PFSK-1 (cell line): ENCODE measurements at regions not wholly inside any gene's neighbourhood (a gene's known extent, or its start where the extent isn't known, plus 50 kb on each side); places are given as distances from the start of the nearest gene placed in this dataset.

Experiments used
- POLR2AphosphoS5 ChIP-seq: IDR thresholded peaks from 2 replicates; pipeline ENCODE4 v1.6.1; 2012; ENCODE audit warnings: low read depth, mild to moderate bottlenecking, control low read depth, low read length, moderate library complexity
- REST ChIP-seq, 2 experiments: IDR thresholded peaks; 2 replicates each; pipeline versions ENCODE4 v1.6.1 to v1.8.0; 2011 to 2012; ENCODE audit warnings: low read depth in 2 of 2, low read length in 2 of 2, control low read depth in 1 of 2, inconsistent platforms in 1 of 2, mild to moderate bottlenecking in 1 of 2, moderate library complexity in 1 of 2; ENCODE audit not compliant: insufficient read depth in 1 of 2
- SIN3A ChIP-seq: IDR thresholded peaks from 2 replicates; pipeline ENCODE4 v1.6.1; 2012; ENCODE audit warnings: mild to moderate bottlenecking, low read length, moderate library complexity, borderline replicate concordance; ENCODE audit not compliant: insufficient read depth
- TAF1 ChIP-seq: IDR thresholded peaks from 2 replicates; pipeline ENCODE4 v1.6.1; 2012; ENCODE audit warnings: low read length, control low read depth, borderline replicate concordance; ENCODE audit not compliant: insufficient read depth

- TF ChIP-seq TAF1 = no peak
- TF ChIP-seq REST (IDR thresholded peaks at IDR 0.05; ENCODE audit: insufficient read depth in 1 of 2, low read depth in 2 of 2, low read length in 2 of 2) = no peak
- no peak for TF ChIP-seq POLR2AphosphoS5
- TF ChIP-seq SIN3A = no peak
These were observed 330.3 kb upstream of the NPVF start for GRCh38 chr7:25558605-25559004.
